ENCODE measurements at regions not wholly inside any gene's neighbourhood (a gene's known extent, or its start where the extent isn't known, plus 50 kb on each side); places are given as distances from the start of the nearest gene placed in this dataset.

DNA sequence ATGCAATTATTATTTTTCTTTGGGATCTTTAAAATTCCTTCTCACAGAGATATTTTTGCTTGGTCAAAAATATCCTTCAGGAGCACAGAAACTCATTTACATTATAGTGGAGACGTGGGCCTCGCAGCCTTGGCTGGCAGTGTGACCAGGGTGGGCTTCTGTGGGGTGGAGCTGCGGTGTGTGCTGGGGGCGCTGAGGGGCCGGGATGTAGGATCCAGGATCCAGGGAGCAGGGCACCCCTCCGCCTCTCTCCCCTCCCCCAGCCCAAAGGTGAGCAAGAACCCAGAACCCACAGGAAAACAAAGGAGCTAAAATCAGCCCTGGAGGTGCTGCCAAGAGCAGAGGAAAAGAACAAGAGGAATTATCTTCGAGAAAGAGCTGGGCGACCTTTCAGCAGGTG, 79.1 kb upstream of the OLFM1 start:
- ATAC-seq: no peak
- Mint-ChIP-seq H3K36me3 (no peaks in the 10 kb centered on the region), H3K27ac (no peak overlapping the region), H3K27me3 (peaks cover 0 to 9% of the 10 kb centered on the region in 2 donors), H3K4me3 (no peak overlapping the region), H3K9me3 (no peaks in the 10 kb centered on the region), H3K4me1 (ENCODE audit: low read depth in 2 of 2) (no peaks in the 10 kb centered on the region)
- DNase-seq (ENCODE audit: low spot score): peak; percentile 37

DNA sequence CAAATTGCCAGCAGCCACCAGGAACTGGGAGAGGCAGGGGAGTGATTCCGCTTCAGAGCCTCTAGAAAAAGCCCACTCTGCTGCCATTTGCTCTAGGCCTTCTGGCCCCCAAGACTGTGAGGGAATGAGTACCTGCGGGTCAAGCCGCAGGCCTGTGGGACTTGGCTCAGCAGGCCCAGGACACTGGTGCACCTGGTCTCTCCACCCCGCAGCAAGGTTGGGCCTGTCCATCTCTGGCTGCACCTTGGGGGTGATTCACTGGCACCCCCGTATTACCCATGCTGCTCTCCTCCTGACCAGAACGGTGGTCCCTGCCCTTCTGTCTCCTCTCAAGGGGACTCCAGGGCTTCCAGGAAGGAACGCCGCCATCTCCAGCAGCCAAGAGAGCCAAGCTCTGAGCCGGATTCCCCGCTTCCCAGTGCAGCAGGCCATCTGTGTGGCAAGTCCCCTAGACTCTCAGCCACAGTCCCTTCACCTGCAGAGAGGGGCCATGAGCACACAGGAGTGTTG, 78.4 kb upstream of the OLFM1 start:
- Mint-ChIP-seq H3K4me3 (no peak overlapping the region), H3K27me3 (peaks cover 3 to 9% of the 10 kb centered on the region in 2 donors), H3K4me1 (ENCODE audit: low read depth in 2 of 2) (no peaks in the 10 kb centered on the region), H3K9me3 (no peaks in the 10 kb centered on the region), H3K27ac (no peak overlapping the region), H3K36me3 (no peaks in the 10 kb centered on the region)
- DNase-seq (ENCODE audit: low spot score) (peak; percentile 54), ATAC-seq (no peak)

DNA sequence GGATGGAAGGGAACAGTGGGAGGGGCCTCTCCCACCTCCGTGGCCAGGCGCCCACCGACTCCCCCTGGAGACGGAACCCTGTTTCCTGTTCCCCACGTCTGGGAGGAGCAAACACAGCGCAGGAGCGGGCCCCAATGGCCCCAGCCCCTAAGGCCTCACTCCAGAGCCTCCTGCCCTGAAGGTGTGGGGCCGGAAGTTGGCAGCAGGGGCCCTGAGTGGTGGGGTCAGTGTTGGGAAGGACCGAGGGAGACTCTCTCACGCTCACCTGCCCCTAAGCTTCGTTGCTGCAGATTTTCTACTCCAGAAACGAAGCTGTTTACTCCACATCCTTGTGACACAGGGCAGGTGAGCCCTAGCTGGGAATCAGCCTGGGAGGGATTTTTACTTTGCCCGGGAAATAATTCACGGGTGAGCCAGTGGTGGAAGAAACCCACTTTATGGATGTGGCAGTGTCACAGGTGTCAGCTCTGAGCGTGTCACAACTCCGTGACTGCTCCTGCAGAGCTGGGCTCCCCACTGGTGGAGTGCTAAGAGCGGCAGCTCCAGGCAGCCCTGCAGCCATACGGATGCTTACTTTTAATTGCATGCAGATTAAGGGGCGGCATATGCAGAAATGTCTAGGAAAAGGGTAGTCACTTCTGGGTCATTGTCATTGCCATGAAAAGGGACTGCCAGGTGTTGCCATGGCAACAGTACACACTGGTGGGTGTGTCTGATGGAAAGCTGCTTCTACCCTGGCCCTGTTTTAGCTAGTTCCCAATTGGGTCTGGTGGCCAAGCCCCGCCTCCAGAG, 77.5 kb upstream of the OLFM1 start:
- no peak overlapping the region for H3K27ac Mint-ChIP-seq

GRCh38 chr9:135010586-135010860, 76.9 kb upstream of the OLFM1 start:
- no peak for ATAC-seq
- Mint-ChIP-seq H3K4me3 (no peak overlapping the region), H3K9me3 (no peaks in the 10 kb centered on the region), H3K4me1 (ENCODE audit: low read depth in 2 of 2) (no peaks in the 10 kb centered on the region), H3K27ac (no peak overlapping the region), H3K27me3 (peaks cover 0 to 3% of the 10 kb centered on the region in 2 donors), H3K36me3 (no peaks in the 10 kb centered on the region)
- DNase-seq (ENCODE audit: low spot score): peak; percentile 22

More for the DNA sequence above, 77.5 kb upstream of the OLFM1 start:
- Mint-ChIP-seq H3K4me1 (ENCODE audit: low read depth in 2 of 2) (no peaks in the 10 kb centered on the region), H3K9me3 (no peaks in the 10 kb centered on the region), H3K4me3 (no peak overlapping the region), H3K27me3 (peaks cover under 1 to 3% of the 10 kb centered on the region in 2 donors), H3K36me3 (no peaks in the 10 kb centered on the region)
- peak; percentile 8 for DNase-seq (ENCODE audit: low spot score)
- ATAC-seq: no peak

DNA sequence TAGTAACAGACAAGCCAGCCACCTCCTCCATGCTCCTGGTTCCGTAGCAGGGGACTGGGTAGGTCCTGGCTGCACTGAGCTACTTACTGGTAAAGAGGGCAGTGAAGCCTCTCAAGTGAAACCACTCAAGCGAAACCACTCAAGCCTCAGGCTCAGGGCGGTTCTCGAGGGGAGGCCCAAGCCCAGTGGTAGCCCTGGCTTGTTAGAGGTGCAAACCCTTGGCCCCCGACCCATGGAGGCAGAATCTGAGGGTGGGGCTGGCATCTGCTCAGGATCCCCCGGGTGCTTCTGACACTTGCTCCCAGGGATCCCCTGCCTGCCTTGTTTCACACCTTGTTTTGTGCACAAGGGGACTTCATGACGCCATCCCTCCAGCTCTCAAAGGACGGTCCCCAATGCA, 76.5 kb upstream of the OLFM1 start:
- peaks cover 0 to 3% of the 10 kb centered on the region in 2 donors for H3K27me3 Mint-ChIP-seq
- DNase-seq (ENCODE audit: low spot score): peak; percentile 60
- no peak overlapping the region for H3K27ac Mint-ChIP-seq
- ATAC-seq: no peak
- no peak overlapping the region for H3K4me3 Mint-ChIP-seq
- no peaks in the 10 kb centered on the region for H3K36me3 Mint-ChIP-seq
- no peaks in the 10 kb centered on the region for H3K9me3 Mint-ChIP-seq
- no peaks in the 10 kb centered on the region for H3K4me1 Mint-ChIP-seq (ENCODE audit: low read depth in 2 of 2)

GRCh38 chr9:135012166-135012565, 75.3 kb upstream of the OLFM1 start:
- no peak for ATAC-seq
- no peak for DNase-seq (ENCODE audit: low spot score)
- Mint-ChIP-seq H3K9me3 (no peaks in the 10 kb centered on the region), H3K27me3 (peaks cover 0 to 3% of the 10 kb centered on the region in 2 donors), H3K4me3 (no peak overlapping the region), H3K36me3 (no peaks in the 10 kb centered on the region), H3K27ac (no peak overlapping the region), H3K4me1 (ENCODE audit: low read depth in 2 of 2) (no peaks in the 10 kb centered on the region)

- Mint-ChIP-seq H3K36me3 (no peaks in the 10 kb centered on the region), H3K4me3 (no peak overlapping the region), H3K9me3 (no peaks in the 10 kb centered on the region), H3K4me1 (ENCODE audit: low read depth in 2 of 2) (peaks cover 0 to 5% of the 10 kb centered on the region in 2 donors), H3K27ac (no peak overlapping the region), H3K27me3 (peaks cover 0 to 3% of the 10 kb centered on the region in 2 donors)
- ATAC-seq (no peak), DNase-seq (ENCODE audit: low spot score) (no peak)
These were observed 73.0 kb upstream of the OLFM1 start for GRCh38 chr9:135014311-135015010.

- H3K4me3 Mint-ChIP-seq: no peak overlapping the region
- DNase-seq (ENCODE audit: low spot score): no peak
- H3K27ac Mint-ChIP-seq: no peak overlapping the region
- H3K4me1 Mint-ChIP-seq (ENCODE audit: low read depth in 2 of 2): peaks cover 0 to 5% of the 10 kb centered on the region in 2 donors
- H3K9me3 Mint-ChIP-seq: no peaks in the 10 kb centered on the region
- ATAC-seq: no peak
- H3K36me3 Mint-ChIP-seq: no peaks in the 10 kb centered on the region
- H3K27me3 Mint-ChIP-seq: peaks cover 0 to 3% of the 10 kb centered on the region in 2 donors
These were observed 72.4 kb upstream of the OLFM1 start for GRCh38 chr9:135015096-135015495.

DNA sequence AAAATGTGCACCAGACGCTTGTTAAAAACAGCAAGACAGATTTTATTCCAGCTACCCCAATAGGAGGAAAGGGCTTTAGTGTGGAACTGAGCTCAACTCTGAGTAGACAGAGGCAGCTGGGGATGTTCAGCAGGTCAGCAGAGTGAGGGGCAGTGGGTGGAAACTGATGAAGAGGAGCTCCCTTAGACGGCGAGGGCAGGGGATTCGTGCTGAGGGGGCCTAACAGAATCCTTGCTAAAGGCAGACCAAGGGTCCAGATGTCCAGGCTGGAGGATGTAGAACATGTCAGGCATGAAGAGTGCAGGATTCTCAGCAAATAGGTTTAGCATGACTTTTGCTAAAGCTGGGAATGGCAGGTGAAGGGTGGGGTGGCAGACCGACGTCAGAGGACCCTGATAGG, 71.9 kb upstream of the OLFM1 start:
- no peak overlapping the region for H3K4me3 Mint-ChIP-seq

DNA sequence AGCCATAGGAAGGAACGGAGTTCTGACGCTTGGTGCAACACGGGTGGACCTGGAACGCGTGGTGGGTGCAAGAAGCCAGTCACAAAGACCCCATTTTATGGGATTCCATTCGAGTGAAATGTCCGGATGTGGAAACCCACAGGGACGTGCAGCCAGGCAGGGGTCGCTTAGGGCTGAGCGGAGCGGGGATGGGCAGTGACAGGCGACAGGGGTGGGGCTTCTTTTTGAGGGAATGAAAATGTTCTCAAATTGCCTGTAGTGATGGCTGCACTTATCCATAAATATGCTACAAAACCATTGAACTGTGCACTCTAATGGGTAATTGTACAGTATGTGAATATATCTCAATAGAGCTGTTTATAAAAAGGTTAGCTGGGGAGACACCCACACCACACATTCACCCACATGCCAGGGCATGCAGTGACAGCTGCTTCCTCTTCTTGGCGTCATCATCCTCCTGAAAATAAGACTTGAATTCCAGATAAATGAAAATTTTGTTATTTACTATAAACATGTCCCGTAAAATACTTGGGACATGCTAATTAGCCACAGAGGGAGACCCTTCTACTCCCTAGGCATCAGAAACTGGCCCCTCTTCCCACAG, 71.3 kb upstream of the OLFM1 start:
- Mint-ChIP-seq H3K4me1 (ENCODE audit: low read depth in 2 of 2) (peaks cover 0 to 5% of the 10 kb centered on the region in 2 donors), H3K27ac (no peak overlapping the region), H3K4me3 (no peak overlapping the region), H3K36me3 (no peaks in the 10 kb centered on the region), H3K27me3 (peaks cover 0 to 3% of the 10 kb centered on the region in 2 donors), H3K9me3 (no peaks in the 10 kb centered on the region)
- no peak for DNase-seq (ENCODE audit: low spot score)
- no peak for ATAC-seq

More for the DNA sequence above, 71.9 kb upstream of the OLFM1 start:
- ATAC-seq (no peak), DNase-seq (ENCODE audit: low spot score) (no peak)
- no peak overlapping the region for H3K27ac Mint-ChIP-seq
- no peaks in the 10 kb centered on the region for H3K36me3 Mint-ChIP-seq
- peaks cover 0 to 5% of the 10 kb centered on the region in 2 donors for H3K4me1 Mint-ChIP-seq (ENCODE audit: low read depth in 2 of 2)
- H3K9me3 Mint-ChIP-seq: no peaks in the 10 kb centered on the region
- peaks cover 0 to 3% of the 10 kb centered on the region in 2 donors for H3K27me3 Mint-ChIP-seq

DNA sequence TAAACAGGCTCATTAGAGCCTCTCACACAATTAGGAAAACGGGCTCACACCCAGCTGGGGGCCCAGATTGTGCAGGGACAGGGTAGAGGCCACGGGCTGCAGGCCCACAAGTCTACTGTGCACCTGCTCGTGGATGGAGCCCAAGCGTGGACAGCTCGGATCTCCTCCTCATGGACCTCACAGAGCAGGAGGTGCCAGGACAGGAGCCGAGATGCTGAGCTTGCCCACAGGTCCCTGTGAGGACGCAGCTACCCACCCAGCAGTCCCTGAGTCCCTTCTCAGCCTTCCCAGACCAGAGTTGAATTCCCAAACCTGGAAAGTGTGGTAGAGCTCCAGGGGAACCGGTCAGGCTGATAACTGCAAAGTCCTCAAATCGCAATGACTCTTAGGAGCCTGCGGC, 70.6 kb upstream of the OLFM1 start:
- DNase-seq (ENCODE audit: low spot score) (peak; percentile 54), ATAC-seq (no peak)
- no peaks in the 10 kb centered on the region for H3K9me3 Mint-ChIP-seq
- H3K27me3 Mint-ChIP-seq: peaks cover 0 to 3% of the 10 kb centered on the region in 2 donors
- H3K36me3 Mint-ChIP-seq: no peaks in the 10 kb centered on the region
- H3K4me1 Mint-ChIP-seq (ENCODE audit: low read depth in 2 of 2): peaks cover 0 to 5% of the 10 kb centered on the region in 2 donors
- H3K27ac Mint-ChIP-seq: no peak overlapping the region
- no peak overlapping the region for H3K4me3 Mint-ChIP-seq

DNA sequence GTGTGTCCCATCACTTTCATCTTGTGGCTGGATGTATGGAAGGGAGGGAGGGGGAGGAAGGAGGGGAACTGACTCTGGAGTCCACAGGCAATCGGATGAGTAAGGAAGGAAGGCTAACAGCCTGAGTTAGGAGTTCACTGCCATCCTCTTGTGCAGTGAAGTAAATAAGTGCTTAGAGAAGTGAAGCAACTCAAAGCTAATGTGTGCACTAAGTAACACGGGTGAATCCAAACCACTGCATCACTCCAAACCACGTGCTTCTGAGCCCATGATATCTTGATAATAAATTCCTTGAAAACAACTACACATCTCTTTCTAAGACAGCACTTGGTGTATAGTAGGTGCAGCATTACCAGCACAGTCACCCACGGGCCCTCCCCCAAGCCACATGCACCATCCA, 69.6 kb upstream of the OLFM1 start:
- Mint-ChIP-seq H3K36me3 (no peaks in the 10 kb centered on the region), H3K27me3 (peaks cover 0 to 3% of the 10 kb centered on the region in 2 donors), H3K27ac (no peak overlapping the region), H3K9me3 (no peaks in the 10 kb centered on the region), H3K4me3 (no peak overlapping the region), H3K4me1 (ENCODE audit: low read depth in 2 of 2) (peaks cover 0 to 5% of the 10 kb centered on the region in 2 donors)
- ATAC-seq: no peak
- DNase-seq (ENCODE audit: low spot score): peak; percentile 54

DNA sequence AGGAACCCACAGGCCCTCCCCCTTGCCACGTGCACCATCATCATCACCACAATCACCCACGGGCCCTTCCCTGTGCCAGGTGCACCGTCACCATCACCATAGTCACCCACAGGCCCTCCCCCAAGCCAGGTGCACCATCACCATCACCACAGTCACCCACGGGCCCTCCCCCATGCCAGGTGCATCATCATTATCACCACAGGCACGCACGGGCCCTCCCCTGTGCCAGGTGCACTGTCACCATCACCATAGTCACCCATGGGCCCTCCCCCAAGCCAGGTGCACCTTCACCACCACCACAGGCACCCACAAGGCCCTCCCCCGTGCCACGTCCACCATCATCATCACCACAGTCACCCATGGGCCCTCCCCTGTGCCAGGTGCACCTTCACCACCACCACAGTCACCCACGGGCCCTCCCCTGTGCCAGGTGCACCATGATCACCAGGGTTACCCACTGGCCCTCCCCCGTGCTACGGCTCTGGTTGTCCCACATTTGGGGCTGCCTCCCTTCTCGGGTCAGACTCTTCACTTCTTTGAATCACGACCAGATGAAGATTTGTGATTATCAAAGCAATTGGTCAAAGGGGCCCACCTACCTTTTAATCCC, 69.1 kb upstream of the OLFM1 start:
- H3K4me1 Mint-ChIP-seq (ENCODE audit: low read depth in 2 of 2): peaks cover 0 to 5% of the 10 kb centered on the region in 2 donors
- no peak overlapping the region for H3K27ac Mint-ChIP-seq
- H3K27me3 Mint-ChIP-seq: peaks cover 0 to 3% of the 10 kb centered on the region in 2 donors
- no peak overlapping the region for H3K4me3 Mint-ChIP-seq
- no peaks in the 10 kb centered on the region for H3K9me3 Mint-ChIP-seq
- ATAC-seq (no peak), DNase-seq (ENCODE audit: low spot score) (peak; percentile 20)
- H3K36me3 Mint-ChIP-seq: no peaks in the 10 kb centered on the region

DNA sequence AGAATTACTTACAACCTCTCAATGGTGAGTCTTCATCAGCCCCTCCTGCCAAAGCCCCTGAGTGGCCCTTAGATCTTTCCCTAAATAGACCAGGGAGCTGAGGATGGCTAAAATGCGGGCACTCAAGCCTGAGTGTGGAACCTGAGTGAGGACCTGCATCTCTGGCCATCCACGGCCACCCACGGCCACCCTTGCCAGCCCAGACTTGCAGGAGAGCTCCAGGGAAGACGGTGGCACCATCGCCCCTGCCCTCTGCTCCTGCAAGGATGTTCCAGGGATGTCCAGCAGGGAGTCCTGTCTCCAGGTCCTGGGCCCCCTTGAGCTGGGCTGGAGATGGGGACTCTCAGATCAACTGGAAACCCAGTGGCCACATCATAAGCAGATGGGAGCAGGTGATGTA, 68.2 kb upstream of the OLFM1 start:
- no peak for ATAC-seq
- no peak overlapping the region for H3K4me3 Mint-ChIP-seq
- no peak for DNase-seq (ENCODE audit: low spot score)
- H3K4me1 Mint-ChIP-seq (ENCODE audit: low read depth in 2 of 2): peaks cover 0 to 5% of the 10 kb centered on the region in 2 donors
- H3K27ac Mint-ChIP-seq: no peak overlapping the region
- H3K27me3 Mint-ChIP-seq: peaks cover 0 to 5% of the 10 kb centered on the region in 2 donors
- no peaks in the 10 kb centered on the region for H3K9me3 Mint-ChIP-seq
- H3K36me3 Mint-ChIP-seq: no peaks in the 10 kb centered on the region
